ENCODE measurements at regions not wholly inside any gene's neighbourhood (a gene's known extent, or its start where the extent isn't known, plus 50 kb on each side); places are given as distances from the start of the nearest gene placed in this dataset.

- no peak for TF ChIP-seq ZFX (IDR thresholded peaks at IDR 0.05; ENCODE audit: borderline replicate concordance)
- no peak for TF ChIP-seq CTCF (IDR thresholded peaks at IDR 0.05)
These were observed 139.3 kb upstream of the IRX3 start for GRCh38 chr16:54425681-54426552.

GRCh38 chr16:54425068-54425467, 138.5 kb upstream of the IRX3 start:
- TF ChIP-seq CTCF (IDR thresholded peaks at IDR 0.05) (no peak), ZFX (IDR thresholded peaks at IDR 0.05; ENCODE audit: borderline replicate concordance) (no peak)
- H3K27ac ChIP-seq = peak overlapping the region; percentile 99

More at GRCh38 chr16:54425681-54426552, 139.3 kb upstream of the IRX3 start:
- H3K27ac ChIP-seq = peak overlapping the region; percentile 99

GRCh38 chr16:54424043-54424451, 137.5 kb upstream of the IRX3 start:
- H3K27ac ChIP-seq = peak overlapping the region; percentile 99
- TF ChIP-seq ZFX (IDR thresholded peaks at IDR 0.05; ENCODE audit: borderline replicate concordance) (no peak), CTCF (IDR thresholded peaks at IDR 0.05) (no peak)

GRCh38 chr16:54422569-54422978, 136.0 kb upstream of the IRX3 start:
- TF ChIP-seq CTCF (IDR thresholded peaks at IDR 0.05) = no peak
- no peak for TF ChIP-seq ZFX (IDR thresholded peaks at IDR 0.05; ENCODE audit: borderline replicate concordance)

GRCh38 chr16:54422159-54422558, 135.6 kb upstream of the IRX3 start:
- no peak for TF ChIP-seq CTCF (IDR thresholded peaks at IDR 0.05)
- peak overlapping the region; percentile 99 for H3K27ac ChIP-seq

More at GRCh38 chr16:54422569-54422978, 136.0 kb upstream of the IRX3 start:
- H3K27ac ChIP-seq = peak overlapping the region; percentile 99

- no peak for TF ChIP-seq ZFX (IDR thresholded peaks at IDR 0.05; ENCODE audit: borderline replicate concordance)
- TF ChIP-seq CTCF (IDR thresholded peaks at IDR 0.05) = no peak
- peak overlapping the region; percentile 99 for H3K27ac ChIP-seq
These were observed 134.6 kb upstream of the IRX3 start for GRCh38 chr16:54421220-54421619.

GRCh38 chr16:54418903-54419302, 132.3 kb upstream of the IRX3 start:
- peak overlapping the region; percentile 99 for H3K27ac ChIP-seq
- TF ChIP-seq CTCF (IDR thresholded peaks at IDR 0.05) (no peak), ZFX (IDR thresholded peaks at IDR 0.05; ENCODE audit: borderline replicate concordance) (no peak)
